Adrenal gland (tissue), 9 donors: ENCODE measurements at regions not wholly inside any gene's neighbourhood (a gene's known extent, or its start where the extent isn't known, plus 50 kb on each side); places are given as distances from the start of the nearest gene placed in this dataset.

Source experiments
- DNase-seq, 7 donors: peaks; one replicate each; pipeline ENCODE4 v3.0.0-alpha.2; 2019 to 2020
- H3K27ac ChIP-seq, 5 donors: fragments of 200-600 bp; sonication (generic) in 4 of 5; 1 replicate in 3 of 5; 2 replicates in 2 of 5; pipeline versions ENCODE4 v1.5.1 to v1.8.0; 2016 to 2020; ENCODE audit warnings: mild to moderate bottlenecking in 1 of 5
- H3K27me3 ChIP-seq: fragments of 200-600 bp; 2 replicates; pipeline ENCODE4 v1.8.0; 2021
- H3K36me3 ChIP-seq, 2 donors: fragments of 200-600 bp; replicated peaks in 1 of 2; 1 replicate in 1 of 2; 2 replicates in 1 of 2; pipeline versions ENCODE4 v1.5.1 to v1.8.0; 2018 to 2022
- H3K4me1 ChIP-seq, 2 donors: fragments of 200-600 bp; replicated peaks in 1 of 2; 1 replicate in 1 of 2; 2 replicates in 1 of 2; pipeline versions ENCODE4 v1.5.1 to v1.8.0; 2018 to 2021
- H3K4me3 ChIP-seq, 4 donors: fragments of 200-600 bp; sonication (generic) in 3 of 4; one replicate each; pipeline ENCODE4 v1.5.1; 2016 to 2018
- H3K9me3 ChIP-seq, 3 donors: fragments of 200-600 bp; sonication (generic) in 1 of 3; replicated peaks in 1 of 3; 1 replicate in 2 of 3; 2 replicates in 1 of 3; pipeline versions ENCODE4 v1.5.1 to v1.8.0; 2016 to 2021
- CTCF ChIP-seq, 6 experiments: fragments of 450-650 bp in 4 of 6; fragments of 200-600 bp in 2 of 6; sonication (generic) in 1 of 6; IDR thresholded peaks; 1 replicate in 5 of 6; 2 replicates in 1 of 6; pipeline versions ENCODE4 v1.5.1 to v1.8.0; 2016 to 2021; ENCODE audit warnings: antibody characterized with exemption in 6 of 6, mild to moderate bottlenecking in 2 of 6, moderate library complexity in 1 of 6
- POLR2A ChIP-seq, 2 donors: fragments of 450-650 bp; IDR thresholded peaks; one replicate each; pipeline ENCODE4 v1.6.1; 2017; ENCODE audit warnings: antibody characterized with exemption in 2 of 2, mild to moderate bottlenecking in 2 of 2, moderate library complexity in 1 of 2
- WGBS, 4 donors: extraction: QIAGEN DNeasy Blood & Tissue Kit in 2 of 4; methylation state at CpG; one replicate each; pipeline versions ENCODE4 v1.1.5 to v1.1.7; 2013 to 2017; 5-methylcytosine and 5-hydroxymethylcytosine counted together
- intact Hi-C, 2 donors: fragments of 100-400 bp; cut with DNase I; formaldehyde crosslinking; loops; one replicate each; pipeline versions ENCODE4 v1.14.1 to v1.15.0; 2022 to 2023
- donor health status: healthy with polysubstance abuse.
- donor health status: Bipolar disorder and iron deficiency.
- donor health status: DM: yes; HTN: yes; CAD: no.
- donor health status: DM: no; HTN: no; CAD: no.
- donor health status: DM: no; HTN: no; CAD: no.

- intact Hi-C loops, result no loop called here
- H3K4me1 ChIP-seq, result peaks cover 0 to 10% of the 10 kb centered on the region in 2 donors
- no peaks in the 10 kb centered on the region for H3K27me3 ChIP-seq
- TF ChIP-seq CTCF (IDR thresholded peaks at IDR 0.05) (no peak), POLR2A (IDR thresholded peaks at IDR 0.05) (no peak)
- H3K4me3 ChIP-seq, result no peak overlapping the region
- H3K9me3 ChIP-seq, result no peaks in the 10 kb centered on the region
- no peak overlapping the region for H3K27ac ChIP-seq
- 97 to 100% (median 99%) methylated on average over 1 of the region's 1 CpG for WGBS, 4 donors
- no peaks in the 10 kb centered on the region for H3K36me3 ChIP-seq
- no peak for DNase-seq
These were observed 117.5 kb downstream of the ZNF330 start for GRCh38 chr4:141338238-141338637.

GRCh38 chr4:141339391-141339790 is 118.7 kb downstream of the ZNF330 start:
- 82 to 86% (median 84%) methylated on average over 3 of the region's 3 CpGs for WGBS, 4 donors
- Histone ChIP-seq H3K27ac (no peak overlapping the region), H3K27me3 (no peaks in the 10 kb centered on the region), H3K4me3 (no peak overlapping the region), H3K36me3 (no peaks in the 10 kb centered on the region), H3K4me1 (peaks cover 0 to under 1% of the 10 kb centered on the region in 2 donors), H3K9me3 (no peaks in the 10 kb centered on the region)
- DNase-seq, result no peak
- intact Hi-C loops, result no loop called here
- no peak for TF ChIP-seq CTCF (IDR thresholded peaks at IDR 0.05)
- no peak for TF ChIP-seq POLR2A (IDR thresholded peaks at IDR 0.05)

- H3K27me3 ChIP-seq, result no peaks in the 10 kb centered on the region
- no peak for DNase-seq
- H3K4me3 ChIP-seq, result no peak overlapping the region
- no peaks in the 10 kb centered on the region for H3K4me1 ChIP-seq
- H3K9me3 ChIP-seq, result no peaks in the 10 kb centered on the region
- no peaks in the 10 kb centered on the region for H3K36me3 ChIP-seq
- no peak overlapping the region for H3K27ac ChIP-seq
- intact Hi-C loops, result loop anchor here in 1 of 2 donors (10.0 kb wide), 1 partner anchor 365 kb away; no protein-coding TSS in a partner anchor
- no peak for TF ChIP-seq CTCF (IDR thresholded peaks at IDR 0.05)
These were observed 119.3 kb downstream of the ZNF330 start for GRCh38 chr4:141339966-141340365.

GRCh38 chr4:141340458-141340857 is 119.8 kb downstream of the ZNF330 start:
- TF ChIP-seq CTCF (IDR thresholded peaks at IDR 0.05), result no peak
- TF ChIP-seq POLR2A (IDR thresholded peaks at IDR 0.05), result no peak
- WGBS, 4 donors, result 83 to 93% (median 90%) methylated on average over 2 of the region's 2 CpGs
- Histone ChIP-seq H3K36me3 (no peaks in the 10 kb centered on the region), H3K9me3 (no peaks in the 10 kb centered on the region), H3K27me3 (no peaks in the 10 kb centered on the region), H3K4me1 (no peaks in the 10 kb centered on the region), H3K27ac (no peak overlapping the region), H3K4me3 (no peak overlapping the region)
- intact Hi-C loops, result loop anchor here in 1 of 2 donors (10.0 kb wide), 1 partner anchor 364 kb away; no protein-coding TSS in a partner anchor
- DNase-seq, result no peak
